ENCODE measurements at regions not wholly inside any gene's neighbourhood (a gene's known extent, or its start where the extent isn't known, plus 50 kb on each side); places are given as distances from the start of the nearest gene placed in this dataset.

GRCh38 chr2:117635481-117635880, 179.0 kb upstream of the DDX18 start:
- no peak for DNase-seq

- no peak for DNase-seq
Observed at GRCh38 chr2:117639401-117639800, 175.1 kb upstream of the DDX18 start.

- no peak for DNase-seq
Observed at GRCh38 chr2:117644403-117644802, 170.1 kb upstream of the DDX18 start.

GRCh38 chr2:117645458-117645857, 169.0 kb upstream of the DDX18 start:
- DNase-seq: no peak

GRCh38 chr2:117646099-117646498, 168.4 kb upstream of the DDX18 start:
- no peak for DNase-seq

GRCh38 chr2:117646872-117647271, 167.6 kb upstream of the DDX18 start:
- DNase-seq: no peak

GRCh38 chr2:117656546-117656945, 157.9 kb upstream of the DDX18 start:
- DNase-seq: no peak

- no peak for DNase-seq
Observed at GRCh38 chr2:117661619-117662018, 152.9 kb upstream of the DDX18 start.

- no peak for DNase-seq
Observed at GRCh38 chr2:117674172-117674571, 140.3 kb upstream of the DDX18 start.

- DNase-seq: no peak
Observed at GRCh38 chr2:117679952-117680351, 134.5 kb upstream of the DDX18 start.

GRCh38 chr2:117684919-117685318, 129.6 kb upstream of the DDX18 start:
- no peak for DNase-seq

- DNase-seq: no peak
Observed at GRCh38 chr2:117686699-117687098, 127.8 kb upstream of the DDX18 start.

GRCh38 chr2:117691595-117691994, 122.9 kb upstream of the DDX18 start:
- DNase-seq: no peak

- DNase-seq: no peak
Observed at GRCh38 chr2:117692001-117692763, 122.3 kb upstream of the DDX18 start.

- DNase-seq: no peak
Observed at GRCh38 chr2:117693154-117693553, 121.3 kb upstream of the DDX18 start.

GRCh38 chr2:117693651-117694050, 120.8 kb upstream of the DDX18 start:
- DNase-seq: no peak

- DNase-seq: no peak
Observed at GRCh38 chr2:117698287-117698686, 116.2 kb upstream of the DDX18 start.

- no peak for DNase-seq
Observed at GRCh38 chr2:117698819-117699218, 115.7 kb upstream of the DDX18 start.

GRCh38 chr2:117700471-117700870, 114.0 kb upstream of the DDX18 start:
- DNase-seq: no peak

- no peak for DNase-seq
Observed at GRCh38 chr2:117701365-117701764, 113.1 kb upstream of the DDX18 start.

- no peak for DNase-seq
Observed at GRCh38 chr2:117702098-117702497, 112.4 kb upstream of the DDX18 start.

GRCh38 chr2:117703858-117704257, 110.6 kb upstream of the DDX18 start:
- no peak for DNase-seq

- DNase-seq: no peak
Observed at GRCh38 chr2:117704818-117705217, 109.7 kb upstream of the DDX18 start.

GRCh38 chr2:117707874-117708273, 106.6 kb upstream of the DDX18 start:
- no peak for DNase-seq

Measured in hypothalamus (tissue), 51 donors.